Vagina (tissue), 2 donors: ENCODE measurements at regions not wholly inside any gene's neighbourhood (a gene's known extent, or its start where the extent isn't known, plus 50 kb on each side); places are given as distances from the start of the nearest gene placed in this dataset.

Experiments used
- DNase-seq, 2 donors: peaks; one replicate each; pipeline ENCODE4 v3.0.0-alpha.2; 2017; ENCODE audit errors: extremely low spot score in 2 of 2
- H3K27ac ChIP-seq: fragments of 200-600 bp; sonication (generic); one replicate; pipeline ENCODE4 v1.5.1; 2019
- H3K27me3 ChIP-seq: fragments of 200-600 bp; sonication (generic); one replicate; pipeline ENCODE4 v1.5.1; 2019
- H3K36me3 ChIP-seq, 2 donors: fragments of 200-600 bp; sonication (generic); one replicate each; pipeline ENCODE4 v1.5.1; 2017 to 2019
- H3K4me1 ChIP-seq: fragments of 200-600 bp; sonication (generic); one replicate; pipeline ENCODE4 v1.5.1; 2019
- H3K4me3 ChIP-seq, 2 donors: fragments of 200-600 bp; sonication (generic); 1 replicate in 1 of 2; 2 replicates in 1 of 2; pipeline ENCODE4 v1.5.1; 2016 to 2019
- H3K9me3 ChIP-seq: fragments of 200-600 bp; sonication (generic); one replicate; pipeline ENCODE4 v1.5.1; 2019
- POLR2A ChIP-seq, 2 donors: fragments of 450-650 bp; IDR thresholded peaks; one replicate each; pipeline ENCODE4 v1.6.1; 2017; ENCODE audit warnings: antibody characterized with exemption in 2 of 2, mild to moderate bottlenecking in 2 of 2, moderate library complexity in 2 of 2
- POLR2AphosphoS5 ChIP-seq, 2 donors: sonication (generic); formaldehyde crosslinking; IDR thresholded peaks; one replicate each; pipeline ENCODE4 v1.9.0; 2017; ENCODE audit warnings: antibody characterized with exemption in 2 of 2, mild to moderate bottlenecking in 2 of 2, low read depth in 1 of 2; ENCODE audit not compliant: insufficient read depth in 1 of 2
- intact Hi-C: fragments of 100-400 bp; cut with DNase I; formaldehyde crosslinking; loops from one replicate; pipeline ENCODE4 v1.15.1; 2023
- TF ChIP-seq, protein P1 (sequence below), 3 experiments: fragments of 450-650 bp in 2 of 3; fragments of 200-600 bp in 1 of 3; sonication (generic) in 1 of 3; IDR thresholded peaks; one replicate each; pipeline ENCODE4 v1.5.1; 2017 to 2019; ENCODE audit warnings: antibody characterized with exemption in 3 of 3, mild to moderate bottlenecking in 2 of 3, moderate library complexity in 2 of 3

- H3K4me3 ChIP-seq = no peak overlapping the region
- no peaks in the 10 kb centered on the region for H3K4me1 ChIP-seq
- no peaks in the 10 kb centered on the region for H3K36me3 ChIP-seq
- no peaks in the 10 kb centered on the region for H3K27me3 ChIP-seq
- no peak for TF ChIP-seq POLR2AphosphoS5 (IDR thresholded peaks at IDR 0.05; ENCODE audit: insufficient read depth in 1 of 2, low read depth in 1 of 2)
- no peak for TF ChIP-seq POLR2A (IDR thresholded peaks at IDR 0.05)
- TF ChIP-seq, protein P1, sequence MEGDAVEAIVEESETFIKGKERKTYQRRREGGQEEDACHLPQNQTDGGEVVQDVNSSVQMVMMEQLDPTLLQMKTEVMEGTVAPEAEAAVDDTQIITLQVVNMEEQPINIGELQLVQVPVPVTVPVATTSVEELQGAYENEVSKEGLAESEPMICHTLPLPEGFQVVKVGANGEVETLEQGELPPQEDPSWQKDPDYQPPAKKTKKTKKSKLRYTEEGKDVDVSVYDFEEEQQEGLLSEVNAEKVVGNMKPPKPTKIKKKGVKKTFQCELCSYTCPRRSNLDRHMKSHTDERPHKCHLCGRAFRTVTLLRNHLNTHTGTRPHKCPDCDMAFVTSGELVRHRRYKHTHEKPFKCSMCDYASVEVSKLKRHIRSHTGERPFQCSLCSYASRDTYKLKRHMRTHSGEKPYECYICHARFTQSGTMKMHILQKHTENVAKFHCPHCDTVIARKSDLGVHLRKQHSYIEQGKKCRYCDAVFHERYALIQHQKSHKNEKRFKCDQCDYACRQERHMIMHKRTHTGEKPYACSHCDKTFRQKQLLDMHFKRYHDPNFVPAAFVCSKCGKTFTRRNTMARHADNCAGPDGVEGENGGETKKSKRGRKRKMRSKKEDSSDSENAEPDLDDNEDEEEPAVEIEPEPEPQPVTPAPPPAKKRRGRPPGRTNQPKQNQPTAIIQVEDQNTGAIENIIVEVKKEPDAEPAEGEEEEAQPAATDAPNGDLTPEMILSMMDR (IDR thresholded peaks at IDR 0.05) = no peak
- H3K27ac ChIP-seq = no peak overlapping the region
- H3K9me3 ChIP-seq = no peaks in the 10 kb centered on the region
- no peak for DNase-seq
- intact Hi-C loops = no loop called here
These were observed 184.8 kb downstream of the TXNL1 start for GRCh38 chr18:56453631-56454030.

- no peak for TF ChIP-seq POLR2A (IDR thresholded peaks at IDR 0.05)
- no peak for TF ChIP-seq POLR2AphosphoS5 (IDR thresholded peaks at IDR 0.05; ENCODE audit: insufficient read depth in 1 of 2, low read depth in 1 of 2)
- TF ChIP-seq, protein P1 (IDR thresholded peaks at IDR 0.05) = no peak
- no peaks in the 10 kb centered on the region for H3K36me3 ChIP-seq
- no peak overlapping the region for H3K4me3 ChIP-seq
- no peaks in the 10 kb centered on the region for H3K4me1 ChIP-seq
- no peaks in the 10 kb centered on the region for H3K9me3 ChIP-seq
- intact Hi-C loops = no loop called here
- H3K27me3 ChIP-seq = no peaks in the 10 kb centered on the region
- no peak overlapping the region for H3K27ac ChIP-seq
- no peak for DNase-seq
These were observed 187.2 kb downstream of the TXNL1 start for GRCh38 chr18:56451188-56451587.

- Histone ChIP-seq H3K9me3 (no peaks in the 10 kb centered on the region), H3K4me1 (no peaks in the 10 kb centered on the region), H3K4me3 (no peak overlapping the region), H3K27ac (no peak overlapping the region), H3K27me3 (no peaks in the 10 kb centered on the region), H3K36me3 (no peaks in the 10 kb centered on the region)
- DNase-seq = no peak
- TF ChIP-seq, protein P1 (IDR thresholded peaks at IDR 0.05) = no peak
- TF ChIP-seq POLR2A (IDR thresholded peaks at IDR 0.05) = no peak
- TF ChIP-seq POLR2AphosphoS5 (IDR thresholded peaks at IDR 0.05; ENCODE audit: insufficient read depth in 1 of 2, low read depth in 1 of 2) = no peak
- intact Hi-C loops = no loop called here
These were observed 189.6 kb downstream of the TXNL1 start for GRCh38 chr18:56448751-56449150.

DNA sequence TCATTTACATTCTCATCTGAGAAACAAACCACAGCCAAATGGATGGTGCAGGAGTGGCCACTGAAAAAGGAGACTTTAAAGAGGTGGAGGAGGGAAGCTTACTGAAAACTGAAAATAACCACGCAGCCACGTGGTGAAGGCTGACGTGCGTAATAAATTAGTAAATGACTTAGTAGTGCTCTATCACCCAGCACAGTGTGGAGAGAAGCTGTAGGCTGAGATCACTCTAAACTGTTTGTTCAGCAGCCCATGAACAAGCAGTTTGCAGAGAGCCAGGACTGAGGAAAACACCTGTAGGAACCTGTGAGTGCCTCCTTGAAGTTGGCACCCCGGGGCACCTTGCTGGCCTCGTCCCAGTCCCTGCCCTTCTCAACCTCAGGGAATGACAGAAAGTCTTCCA is 193.0 kb downstream of the TXNL1 start:
- no peak for DNase-seq
- intact Hi-C loops = no loop called here

DNA sequence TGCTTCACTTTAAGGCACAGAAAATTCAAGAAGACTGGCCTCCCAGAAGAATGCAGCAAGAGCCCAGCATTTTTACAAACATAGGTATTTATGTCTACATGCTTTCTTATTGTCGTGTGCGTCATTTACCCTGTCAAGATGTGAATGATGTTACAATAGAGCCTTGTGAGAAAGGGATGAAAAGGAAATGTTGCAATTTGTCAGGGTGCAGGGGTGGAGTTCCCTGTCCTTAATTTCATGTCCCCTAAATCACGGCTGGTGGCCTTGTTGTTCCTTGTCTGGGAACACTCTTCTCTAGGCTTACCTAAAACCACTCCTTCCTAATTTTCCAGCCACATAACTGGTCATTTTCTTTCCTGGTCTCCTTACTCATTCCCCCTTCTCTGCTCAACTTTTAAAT is 194.2 kb downstream of the TXNL1 start:
- TF ChIP-seq, protein P1 (IDR thresholded peaks at IDR 0.05) = no peak
- TF ChIP-seq POLR2AphosphoS5 (IDR thresholded peaks at IDR 0.05; ENCODE audit: insufficient read depth in 1 of 2, low read depth in 1 of 2) (no peak), POLR2A (IDR thresholded peaks at IDR 0.05) (no peak)
- DNase-seq = no peak
- no peak overlapping the region for H3K4me3 ChIP-seq
- H3K36me3 ChIP-seq = no peaks in the 10 kb centered on the region
- intact Hi-C loops = no loop called here
- no peak overlapping the region for H3K27ac ChIP-seq
- no peaks in the 10 kb centered on the region for H3K9me3 ChIP-seq
- H3K27me3 ChIP-seq = no peaks in the 10 kb centered on the region
- H3K4me1 ChIP-seq = no peaks in the 10 kb centered on the region

More for the DNA sequence above, 193.0 kb downstream of the TXNL1 start:
- Histone ChIP-seq H3K27me3 (no peaks in the 10 kb centered on the region), H3K4me3 (no peak overlapping the region), H3K27ac (no peak overlapping the region), H3K4me1 (no peaks in the 10 kb centered on the region), H3K36me3 (no peaks in the 10 kb centered on the region), H3K9me3 (no peaks in the 10 kb centered on the region)
- TF ChIP-seq, protein P1 (IDR thresholded peaks at IDR 0.05) = no peak
